GM23338 (cell line): ENCODE measurements at regions not wholly inside any gene's neighbourhood (a gene's known extent, or its start where the extent isn't known, plus 50 kb on each side); places are given as distances from the start of the nearest gene placed in this dataset.

Experiments used
- EZH2 ChIP-seq: fragments of 200-600 bp; sonication (generic); IDR thresholded peaks from one replicate; pipeline ENCODE4 v1.8.0; 2017; ENCODE audit warnings: antibody characterized with exemption, mild to moderate bottlenecking, low read depth; ENCODE audit not compliant: unreplicated experiment
- TF ChIP-seq, protein P1 (sequence below), 2 experiments: fragments of 200-600 bp in 1 of 2; sonication (generic) in 1 of 2; conservative IDR thresholded peaks; 2 replicates each; pipeline versions ENCODE4 v1.5.1 to v1.6.1; 2016 to 2017; ENCODE audit warnings: antibody characterized with exemption in 2 of 2, low read depth in 2 of 2, mild to moderate bottlenecking in 2 of 2, moderate library complexity in 1 of 2

DNA sequence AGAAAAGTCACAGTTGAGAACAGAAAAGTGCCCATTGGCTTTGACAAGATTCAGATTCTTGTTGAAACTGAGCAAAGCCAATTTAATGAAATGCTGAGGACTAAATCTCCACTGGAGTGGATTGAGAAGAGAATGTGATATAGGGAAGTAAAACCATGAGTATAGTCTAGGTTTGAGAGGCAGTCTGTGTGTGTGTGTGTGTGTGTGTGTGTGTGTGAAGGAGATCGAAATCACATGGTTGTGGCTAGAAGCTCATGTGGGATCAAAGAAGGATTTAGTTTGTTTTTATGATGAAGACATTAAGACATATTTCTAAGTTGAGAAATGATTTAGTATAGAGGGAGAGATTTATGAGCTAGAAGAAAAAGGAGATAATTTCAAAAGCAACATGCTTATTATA lies 275.7 kb upstream of the DAB2 start:
- TF ChIP-seq, protein P1, sequence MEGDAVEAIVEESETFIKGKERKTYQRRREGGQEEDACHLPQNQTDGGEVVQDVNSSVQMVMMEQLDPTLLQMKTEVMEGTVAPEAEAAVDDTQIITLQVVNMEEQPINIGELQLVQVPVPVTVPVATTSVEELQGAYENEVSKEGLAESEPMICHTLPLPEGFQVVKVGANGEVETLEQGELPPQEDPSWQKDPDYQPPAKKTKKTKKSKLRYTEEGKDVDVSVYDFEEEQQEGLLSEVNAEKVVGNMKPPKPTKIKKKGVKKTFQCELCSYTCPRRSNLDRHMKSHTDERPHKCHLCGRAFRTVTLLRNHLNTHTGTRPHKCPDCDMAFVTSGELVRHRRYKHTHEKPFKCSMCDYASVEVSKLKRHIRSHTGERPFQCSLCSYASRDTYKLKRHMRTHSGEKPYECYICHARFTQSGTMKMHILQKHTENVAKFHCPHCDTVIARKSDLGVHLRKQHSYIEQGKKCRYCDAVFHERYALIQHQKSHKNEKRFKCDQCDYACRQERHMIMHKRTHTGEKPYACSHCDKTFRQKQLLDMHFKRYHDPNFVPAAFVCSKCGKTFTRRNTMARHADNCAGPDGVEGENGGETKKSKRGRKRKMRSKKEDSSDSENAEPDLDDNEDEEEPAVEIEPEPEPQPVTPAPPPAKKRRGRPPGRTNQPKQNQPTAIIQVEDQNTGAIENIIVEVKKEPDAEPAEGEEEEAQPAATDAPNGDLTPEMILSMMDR (conservative IDR thresholded peaks at IDR 0.05; ENCODE audit: low read depth in 2 of 2), result no peak
- no peak for TF ChIP-seq EZH2
